Thymus (tissue), 11 donors: ENCODE measurements at regions not wholly inside any gene's neighbourhood (a gene's known extent, or its start where the extent isn't known, plus 50 kb on each side); places are given as distances from the start of the nearest gene placed in this dataset.
"Not testable (repeated sequence)": the region's sequence is repeated elsewhere in the genome, so short reads cannot be mapped to it uniquely, and the experiment has no call there.

Source experiments
- DNase-seq, 9 donors: peaks; one replicate each; pipeline ENCODE4 v3.0.0-alpha.2; 2013; ENCODE audit warnings: low spot score in 9 of 9, low read depth in 6 of 9, missing footprints in 1 of 9
- H3K27ac ChIP-seq, 2 donors: one replicate each; pipeline ENCODE4 v1.5.1; 2013; ENCODE audit warnings: control low read depth in 1 of 2, low read depth in 1 of 2, low read length in 1 of 2, mild to moderate bottlenecking in 1 of 2, moderate library complexity in 1 of 2
- H3K27me3 ChIP-seq, 2 donors: one replicate each; pipeline ENCODE4 v1.5.1; 2013; ENCODE audit warnings: low read length in 1 of 2; ENCODE audit not compliant: control insufficient read depth in 2 of 2, insufficient read depth in 1 of 2
- H3K36me3 ChIP-seq, 2 donors: one replicate each; pipeline ENCODE4 v1.5.1; 2013; ENCODE audit warnings: low read length in 1 of 2, mild to moderate bottlenecking in 1 of 2, moderate library complexity in 1 of 2; ENCODE audit not compliant: control insufficient read depth in 2 of 2, insufficient read depth in 2 of 2
- H3K4me1 ChIP-seq, 2 donors: one replicate each; pipeline ENCODE4 v1.5.1; 2013; ENCODE audit warnings: low read length in 2 of 2; ENCODE audit not compliant: control insufficient read depth in 2 of 2, insufficient read depth in 2 of 2
- H3K4me3 ChIP-seq, 2 donors: one replicate each; pipeline ENCODE4 v1.5.1; 2013; ENCODE audit warnings: low read length in 2 of 2, control low read depth in 1 of 2, mild to moderate bottlenecking in 1 of 2
- H3K9me3 ChIP-seq, 2 donors: one replicate each; pipeline ENCODE4 v1.5.1; 2013; ENCODE audit warnings: low read length in 1 of 2, mild to moderate bottlenecking in 1 of 2; ENCODE audit not compliant: control insufficient read depth in 2 of 2, insufficient read depth in 1 of 2
- WGBS: extraction: QIAGEN DNeasy Blood & Tissue Kit; methylation state at CpG from one replicate; pipeline ENCODE4 v1.1.7; 2013; 5-methylcytosine and 5-hydroxymethylcytosine counted together
- donor health status: healthy.

- Histone ChIP-seq H3K4me3 (no peak overlapping the region), H3K27me3 (no peaks in the 10 kb centered on the region), H3K36me3 (no peaks in the 10 kb centered on the region), H3K9me3 (no peaks in the 10 kb centered on the region), H3K27ac (no peak overlapping the region), H3K4me1 (peaks cover 3 to 9% of the 10 kb centered on the region in 2 donors)
- no peak for DNase-seq
- 94% methylated on average over 1 of the region's 1 CpG for WGBS
These were observed 178.8 kb downstream of the MC4R start for GRCh38 chr18:60193780-60194179.

GRCh38 chr18:60191926-60192325 is 180.6 kb downstream of the MC4R start:
- Histone ChIP-seq H3K27me3 (no peaks in the 10 kb centered on the region), H3K36me3 (no peaks in the 10 kb centered on the region), H3K4me1 (peaks cover 0 to 2% of the 10 kb centered on the region in 2 donors), H3K9me3 (no peaks in the 10 kb centered on the region), H3K27ac (no peak overlapping the region), H3K4me3 (no peak overlapping the region)
- 93% methylated on average over 3 of the region's 3 CpGs for WGBS
- no peak for DNase-seq

- Histone ChIP-seq H3K36me3 (no peaks in the 10 kb centered on the region), H3K9me3 (no peaks in the 10 kb centered on the region), H3K4me3 (no peak overlapping the region), H3K4me1 (no peaks in the 10 kb centered on the region), H3K27ac (no peak overlapping the region), H3K27me3 (no peaks in the 10 kb centered on the region)
- WGBS = 89% methylated on average over 2 of the region's 2 CpGs
- no peak for DNase-seq
These were observed 182.7 kb downstream of the MC4R start for GRCh38 chr18:60189856-60190255.

GRCh38 chr18:60188958-60189357 is 183.6 kb downstream of the MC4R start:
- DNase-seq = no peak
- Histone ChIP-seq H3K4me3 (no peak overlapping the region), H3K27me3 (no peaks in the 10 kb centered on the region), H3K27ac (no peak overlapping the region), H3K9me3 (no peaks in the 10 kb centered on the region), H3K4me1 (no peaks in the 10 kb centered on the region), H3K36me3 (no peaks in the 10 kb centered on the region)
- 91% methylated on average over 4 of the region's 4 CpGs for WGBS

GRCh38 chr18:60182223-60182622 is 190.4 kb downstream of the MC4R start:
- no peak for DNase-seq
- Histone ChIP-seq H3K4me1 (no peaks in the 10 kb centered on the region), H3K4me3 (no peak overlapping the region), H3K27me3 (no peaks in the 10 kb centered on the region), H3K9me3 (peaks cover 0 to 4% of the 10 kb centered on the region in 2 donors), H3K36me3 (no peaks in the 10 kb centered on the region), H3K27ac (no peak overlapping the region)
- 76% methylated on average over 1 of the region's 1 CpG for WGBS

GRCh38 chr18:60180671-60181070 is 191.9 kb downstream of the MC4R start:
- no peak for DNase-seq
- no peaks in the 10 kb centered on the region for H3K27me3 ChIP-seq
- H3K27ac ChIP-seq = no peak overlapping the region
- WGBS = 87% methylated on average over 5 of the region's 5 CpGs
- no peak overlapping the region for H3K4me3 ChIP-seq
- no peaks in the 10 kb centered on the region for H3K4me1 ChIP-seq
- no peaks in the 10 kb centered on the region for H3K36me3 ChIP-seq
- H3K9me3 ChIP-seq = peaks cover 0 to 4% of the 10 kb centered on the region in 2 donors

GRCh38 chr18:60178224-60178623 is 194.4 kb downstream of the MC4R start:
- not testable (repeated sequence) for H3K4me1 ChIP-seq, H3K27me3 ChIP-seq, H3K4me3 ChIP-seq, DNase-seq, H3K9me3 ChIP-seq, H3K36me3 ChIP-seq, H3K27ac ChIP-seq
- 90% methylated on average over 6 of the region's 6 CpGs for WGBS

- Histone ChIP-seq H3K9me3 (peaks cover 0 to 4% of the 10 kb centered on the region in 2 donors), H3K36me3 (no peaks in the 10 kb centered on the region), H3K27me3 (no peaks in the 10 kb centered on the region), H3K4me3 (no peak overlapping the region), H3K27ac (no peak overlapping the region), H3K4me1 (no peaks in the 10 kb centered on the region)
- 32% methylated on average over 1 of the region's 1 CpG for WGBS
- no peak for DNase-seq
These were observed 196.3 kb downstream of the MC4R start for GRCh38 chr18:60176259-60176658.

GRCh38 chr18:60174832-60175231 is 197.7 kb downstream of the MC4R start:
- 74% methylated on average over 2 of the region's 2 CpGs for WGBS
- Histone ChIP-seq H3K27ac (no peak overlapping the region), H3K36me3 (no peaks in the 10 kb centered on the region), H3K27me3 (no peaks in the 10 kb centered on the region), H3K4me1 (no peaks in the 10 kb centered on the region), H3K4me3 (no peak overlapping the region), H3K9me3 (peaks cover 0 to 4% of the 10 kb centered on the region in 2 donors)
- no peak for DNase-seq

GRCh38 chr18:60172030-60172429 is 200.5 kb downstream of the MC4R start:
- H3K4me3 ChIP-seq = no peak overlapping the region
- H3K27ac ChIP-seq = no peak overlapping the region
- no peaks in the 10 kb centered on the region for H3K36me3 ChIP-seq
- no peaks in the 10 kb centered on the region for H3K27me3 ChIP-seq
- 98% methylated on average over 2 of the region's 2 CpGs for WGBS
- no peak for DNase-seq
- H3K4me1 ChIP-seq = no peaks in the 10 kb centered on the region
- no peaks in the 10 kb centered on the region for H3K9me3 ChIP-seq
